ENCODE measurements at regions not wholly inside any gene's neighbourhood (a gene's known extent, or its start where the extent isn't known, plus 50 kb on each side); places are given as distances from the start of the nearest gene placed in this dataset.

- no peak overlapping the region for H3K4me3 ChIP-seq (ENCODE audit: low read depth, low read length)
- no peak for DNase-seq (ENCODE audit: low read depth)
- no peak for TF ChIP-seq CTCF (IDR thresholded peaks at IDR 0.05; ENCODE audit: control insufficient read depth, extremely low read depth, insufficient read depth)
Observed at GRCh38 chr4:188680667-188681063, 541.4 kb downstream of the TRIML1 start.

DNA sequence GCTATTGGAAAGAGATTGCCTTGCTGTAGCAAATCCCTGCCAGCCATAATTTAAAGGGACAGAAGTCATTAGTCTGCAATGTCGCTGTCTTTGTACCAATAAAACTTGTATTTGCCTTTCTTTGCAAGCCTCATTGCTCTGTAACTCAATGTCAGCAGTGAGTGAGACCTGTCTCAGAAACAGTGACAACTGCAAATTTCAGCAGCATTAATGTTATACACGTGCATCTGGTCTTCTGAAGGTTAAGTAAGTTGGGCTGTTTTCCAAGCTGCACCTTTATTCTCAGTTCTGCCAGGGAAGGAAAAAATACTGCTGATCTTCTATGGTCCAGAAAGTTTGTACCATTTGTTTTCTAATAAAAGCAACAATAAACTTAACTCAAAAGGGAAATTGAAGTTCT lies 543.1 kb downstream of the TRIML1 start:
- DNase-seq (ENCODE audit: low read depth), result no peak
- no peak for TF ChIP-seq CTCF (IDR thresholded peaks at IDR 0.05; ENCODE audit: control insufficient read depth, extremely low read depth, insufficient read depth)
- no peak overlapping the region for H3K4me3 ChIP-seq (ENCODE audit: low read depth, low read length)

DNA sequence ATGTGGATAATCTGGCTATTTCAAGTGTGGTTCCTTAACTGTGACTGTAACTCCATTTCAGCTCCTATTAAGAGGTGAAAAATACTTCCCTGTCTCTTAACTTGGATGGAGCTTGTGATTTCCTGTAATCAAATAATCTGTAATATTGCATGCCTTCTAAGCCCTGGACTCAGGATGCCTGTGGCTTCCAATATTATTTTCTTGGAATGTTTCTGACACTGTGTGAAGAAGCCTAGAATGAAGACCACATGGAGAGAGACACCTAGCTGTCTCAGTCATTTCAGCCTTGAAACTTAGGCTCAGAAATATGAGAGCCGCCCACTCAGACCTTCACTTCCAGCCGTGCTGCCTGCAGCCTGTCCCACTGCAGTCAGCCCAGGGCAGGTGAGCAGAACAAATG lies 544.3 kb downstream of the TRIML1 start:
- no peak for DNase-seq (ENCODE audit: low read depth)

DNA sequence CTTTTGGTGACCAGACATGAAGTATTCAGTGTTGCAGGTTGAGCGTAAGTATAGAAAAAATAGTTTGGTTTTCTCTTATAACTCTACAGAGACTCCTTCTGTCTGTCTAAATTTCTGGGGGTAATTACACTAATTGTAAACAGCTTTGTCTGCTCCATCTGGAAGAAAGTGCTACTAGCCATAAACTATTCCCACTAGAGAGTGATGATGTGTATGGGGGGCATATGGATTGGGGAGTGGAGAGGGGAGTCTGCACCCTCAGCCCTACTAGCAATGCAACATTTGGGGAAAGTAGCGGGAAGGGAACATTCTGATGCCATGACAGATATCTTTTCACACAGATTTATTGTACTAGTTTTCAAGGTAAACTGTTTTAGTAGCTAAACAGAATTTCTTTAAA lies 549.7 kb downstream of the TRIML1 start:
- no peak for DNase-seq (ENCODE audit: low read depth)
- no peak for TF ChIP-seq CTCF (IDR thresholded peaks at IDR 0.05; ENCODE audit: control insufficient read depth, extremely low read depth, insufficient read depth)
- H3K4me3 ChIP-seq (ENCODE audit: low read depth, low read length), result no peak overlapping the region

More for the DNA sequence above, 544.3 kb downstream of the TRIML1 start:
- TF ChIP-seq CTCF (IDR thresholded peaks at IDR 0.05; ENCODE audit: control insufficient read depth, extremely low read depth, insufficient read depth), result no peak
- no peak overlapping the region for H3K4me3 ChIP-seq (ENCODE audit: low read depth, low read length)

DNA sequence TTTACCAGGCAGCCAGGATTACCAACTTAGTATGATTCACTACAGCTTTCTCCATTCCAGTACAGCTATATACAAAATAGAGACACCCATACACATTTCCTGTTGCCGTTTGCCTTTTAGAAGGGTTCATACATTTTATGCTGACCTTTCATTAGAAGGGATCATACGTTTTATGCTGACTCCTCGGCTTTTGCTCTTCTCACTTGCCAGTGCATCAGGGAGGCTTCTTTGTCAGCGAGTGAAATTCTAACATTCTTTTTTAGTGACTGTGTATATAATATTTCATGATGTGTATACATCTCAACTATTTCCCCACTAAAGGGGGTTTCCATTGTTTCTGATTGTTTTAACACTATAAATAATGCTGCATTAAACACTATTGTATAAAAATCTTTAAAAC lies 552.6 kb downstream of the TRIML1 start:
- H3K4me3 ChIP-seq (ENCODE audit: low read depth, low read length), result no peak overlapping the region
- no peak for DNase-seq (ENCODE audit: low read depth)
- no peak for TF ChIP-seq CTCF (IDR thresholded peaks at IDR 0.05; ENCODE audit: control insufficient read depth, extremely low read depth, insufficient read depth)

GRCh38 chr4:188695261-188695660 lies 556.0 kb downstream of the TRIML1 start:
- H3K4me3 ChIP-seq (ENCODE audit: low read depth, low read length), result no peak overlapping the region
- no peak for TF ChIP-seq CTCF (IDR thresholded peaks at IDR 0.05; ENCODE audit: control insufficient read depth, extremely low read depth, insufficient read depth)
- no peak for DNase-seq (ENCODE audit: low read depth)

- H3K4me3 ChIP-seq (ENCODE audit: low read depth, low read length), result no peak overlapping the region
- no peak for TF ChIP-seq CTCF (IDR thresholded peaks at IDR 0.05; ENCODE audit: control insufficient read depth, extremely low read depth, insufficient read depth)
- no peak for DNase-seq (ENCODE audit: low read depth)
Observed at GRCh38 chr4:188697243-188697642, 558.0 kb downstream of the TRIML1 start.
